ENCODE measurements at regions not wholly inside any gene's neighbourhood (a gene's known extent, or its start where the extent isn't known, plus 50 kb on each side); places are given as distances from the start of the nearest gene placed in this dataset.
"Not testable (repeated sequence)": the region's sequence is repeated elsewhere in the genome, so short reads cannot be mapped to it uniquely, and the experiment has no call there.

GRCh38 chr13:87986639-87987250 is 315.6 kb downstream of the SLITRK5 start:
- no peak for DNase-seq

- DNase-seq, result no peak
Measured at GRCh38 chr13:87998081-87998480, 326.9 kb downstream of the SLITRK5 start.

GRCh38 chr13:87999240-87999700 is 328.1 kb downstream of the SLITRK5 start:
- DNase-seq, result no peak

- no peak for DNase-seq
Measured at GRCh38 chr13:87999788-88000187, 328.6 kb downstream of the SLITRK5 start.

- no peak for DNase-seq
Measured at GRCh38 chr13:88000239-88000638, 329.1 kb downstream of the SLITRK5 start.

- DNase-seq, result no peak
Measured at GRCh38 chr13:88000787-88001186, 329.6 kb downstream of the SLITRK5 start.

GRCh38 chr13:88005188-88005587 is 334.0 kb downstream of the SLITRK5 start:
- no peak for DNase-seq

GRCh38 chr13:88014527-88014926 is 343.4 kb downstream of the SLITRK5 start:
- DNase-seq, result no peak

GRCh38 chr13:88022431-88023208 is 351.4 kb downstream of the SLITRK5 start:
- DNase-seq, result no peak

GRCh38 chr13:88026241-88026640 is 355.1 kb downstream of the SLITRK5 start:
- no peak for DNase-seq

GRCh38 chr13:88031980-88032559 is 360.9 kb downstream of the SLITRK5 start:
- no peak for DNase-seq

GRCh38 chr13:88036205-88036604 is 365.0 kb downstream of the SLITRK5 start:
- not testable (repeated sequence) for DNase-seq

GRCh38 chr13:88042489-88042888 is 371.3 kb downstream of the SLITRK5 start:
- no peak for DNase-seq

GRCh38 chr13:88051746-88052482 is 380.7 kb downstream of the SLITRK5 start:
- no peak for DNase-seq

GRCh38 chr13:88063741-88064140 is 392.6 kb downstream of the SLITRK5 start:
- DNase-seq, result no peak

GRCh38 chr13:88066847-88067246 is 395.7 kb downstream of the SLITRK5 start:
- DNase-seq, result no peak

- no peak for DNase-seq
Measured at GRCh38 chr13:88068316-88068715, 397.1 kb downstream of the SLITRK5 start.

GRCh38 chr13:88068975-88069374 is 397.8 kb downstream of the SLITRK5 start:
- DNase-seq, result no peak

- DNase-seq, result no peak
Measured at GRCh38 chr13:88071371-88071770, 400.2 kb downstream of the SLITRK5 start.

GRCh38 chr13:88074794-88075510 is 403.8 kb downstream of the SLITRK5 start:
- no peak for DNase-seq

GRCh38 chr13:88085036-88085435 is 413.9 kb downstream of the SLITRK5 start:
- no peak for DNase-seq

- DNase-seq, result no peak
Measured at GRCh38 chr13:88086577-88086976, 415.4 kb downstream of the SLITRK5 start.

- no peak for DNase-seq
Measured at GRCh38 chr13:88097541-88097940, 426.4 kb downstream of the SLITRK5 start.
